SU-DHL-6 (cell line): ENCODE measurements at regions not wholly inside any gene's neighbourhood (a gene's known extent, or its start where the extent isn't known, plus 50 kb on each side); places are given as distances from the start of the nearest gene placed in this dataset.

Experiments used
- H2AFZ ChIP-seq: fragments of 200-600 bp; sonication (generic); 2 replicates; pipeline ENCODE4 v1.6.1; 2014; ENCODE audit warnings: low read depth, mild to moderate bottlenecking, moderate library complexity, mixed read lengths, antibody characterized with exemption, low read length; ENCODE audit not compliant: severe bottlenecking
- H3F3A ChIP-seq: fragments of 200-600 bp; shearing (Covaris generic); 2 replicates; pipeline ENCODE4 v1.6.0; 2016; ENCODE audit warnings: antibody characterized with exemption, mild to moderate bottlenecking; ENCODE audit not compliant: insufficient read depth
- H3K27ac ChIP-seq: fragments of 200-600 bp; sonication (generic); 2 replicates; pipeline ENCODE4 v1.5.1; 2016; ENCODE audit warnings: low read depth, mild to moderate bottlenecking, low read length, moderate library complexity, mixed read lengths
- H3K27me3 ChIP-seq: fragments of 200-600 bp; sonication (generic), shearing (Covaris generic); 2 replicates; pipeline ENCODE4 v1.6.0; 2014; ENCODE audit warnings: mild to moderate bottlenecking, low read length
- H3K36me3 ChIP-seq: fragments of 200-600 bp; sonication (generic); 2 replicates; pipeline ENCODE4 v1.6.1; 2014; ENCODE audit warnings: mild to moderate bottlenecking, low read length, mixed read lengths
- H3K4me2 ChIP-seq: fragments of 300-600, 200-600 bp; shearing (Covaris generic), sonication (generic); 2 replicates; pipeline ENCODE4 v1.6.0; 2014; ENCODE audit warnings: low read length, low read depth, mild to moderate bottlenecking; ENCODE audit not compliant: poor library complexity, severe bottlenecking
- H3K4me3 ChIP-seq: fragments of 200-600 bp; sonication (generic); 2 replicates; pipeline ENCODE4 v1.5.1; 2014; ENCODE audit warnings: antibody characterized with exemption, low read length, mild to moderate bottlenecking, mixed read lengths; ENCODE audit not compliant: insufficient read depth, poor library complexity, severe bottlenecking
- H3K79me2 ChIP-seq: fragments of 200-600 bp; sonication (generic); 2 replicates; pipeline ENCODE4 v1.6.1; 2014; ENCODE audit warnings: mild to moderate bottlenecking, low read length, moderate library complexity; ENCODE audit not compliant: insufficient read depth
- H3K9ac ChIP-seq: fragments of 200-600 bp; sonication (generic); 2 replicates; pipeline ENCODE4 v1.7.0; 2014; ENCODE audit warnings: mild to moderate bottlenecking, low read length
- H3K9me2 ChIP-seq: fragments of 200-600 bp; sonication (generic); replicated peaks from 2 replicates; pipeline ENCODE4 v1.6.1; 2014; ENCODE audit warnings: low read length; ENCODE audit not compliant: insufficient read depth
- H3K9me3 ChIP-seq: fragments of 200-600 bp; sonication (generic); 2 replicates; pipeline ENCODE4 v1.6.1; 2014; ENCODE audit warnings: low read length, mixed read lengths; ENCODE audit not compliant: insufficient read depth
- H4K20me1 ChIP-seq: fragments of 200-600 bp; sonication (generic); 2 replicates; pipeline ENCODE4 v1.6.1; 2014; ENCODE audit warnings: low read depth, mild to moderate bottlenecking, antibody characterized with exemption, low read length, moderate library complexity, mixed read lengths
- EZH2phosphoT487 ChIP-seq: fragments of 200-600 bp; sonication (generic), shearing (Covaris generic); conservative IDR thresholded peaks from 2 replicates; pipeline ENCODE4 v1.6.1; 2018; ENCODE audit warnings: mild to moderate bottlenecking, antibody characterized with exemption, low read length, moderate library complexity, mixed read lengths
- TF ChIP-seq, protein P1 (sequence below): fragments of 200-600 bp; sonication (generic); IDR thresholded peaks from one replicate; pipeline ENCODE4 v1.5.1; 2017; ENCODE audit warnings: antibody characterized with exemption, mild to moderate bottlenecking, low read length, moderate library complexity; ENCODE audit not compliant: insufficient read depth, poor library complexity, severe bottlenecking

DNA sequence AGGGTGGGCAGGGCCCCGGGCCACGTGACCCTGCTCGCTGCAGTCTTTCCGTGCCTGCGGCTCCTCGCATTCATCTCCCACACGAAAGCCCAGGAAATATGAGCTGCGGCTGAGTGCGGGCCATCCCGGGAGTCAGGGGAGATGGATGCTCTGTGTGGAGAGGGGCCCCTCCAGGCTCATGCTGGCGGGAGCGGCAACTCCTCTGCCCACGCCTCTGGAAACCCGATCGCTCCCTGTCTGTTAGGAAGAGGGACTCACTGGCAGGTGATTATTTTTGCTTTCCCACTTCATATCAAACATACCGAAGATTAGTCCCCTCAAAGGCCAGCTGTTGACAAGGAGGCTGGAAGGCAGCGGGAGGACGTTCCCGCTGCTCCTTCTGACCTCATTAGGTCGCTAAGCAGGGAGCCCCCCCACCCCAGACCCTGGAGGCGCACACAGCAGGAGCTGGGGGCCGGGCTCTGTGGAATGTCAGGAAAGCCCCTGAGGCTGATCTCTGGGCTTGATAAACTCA is 228.5 kb downstream of the FOXL1 start:
- H3K9ac ChIP-seq, result no peak overlapping the region
- no peak overlapping the region for H3K4me2 ChIP-seq
- no peaks in the 10 kb centered on the region for H3F3A ChIP-seq
- H2AFZ ChIP-seq, result no peak overlapping the region
- no peaks in the 10 kb centered on the region for H3K79me2 ChIP-seq
- H3K4me3 ChIP-seq, result no peak overlapping the region
- no peaks in the 10 kb centered on the region for H4K20me1 ChIP-seq
- no peak for TF ChIP-seq EZH2phosphoT487
- TF ChIP-seq, protein P1, sequence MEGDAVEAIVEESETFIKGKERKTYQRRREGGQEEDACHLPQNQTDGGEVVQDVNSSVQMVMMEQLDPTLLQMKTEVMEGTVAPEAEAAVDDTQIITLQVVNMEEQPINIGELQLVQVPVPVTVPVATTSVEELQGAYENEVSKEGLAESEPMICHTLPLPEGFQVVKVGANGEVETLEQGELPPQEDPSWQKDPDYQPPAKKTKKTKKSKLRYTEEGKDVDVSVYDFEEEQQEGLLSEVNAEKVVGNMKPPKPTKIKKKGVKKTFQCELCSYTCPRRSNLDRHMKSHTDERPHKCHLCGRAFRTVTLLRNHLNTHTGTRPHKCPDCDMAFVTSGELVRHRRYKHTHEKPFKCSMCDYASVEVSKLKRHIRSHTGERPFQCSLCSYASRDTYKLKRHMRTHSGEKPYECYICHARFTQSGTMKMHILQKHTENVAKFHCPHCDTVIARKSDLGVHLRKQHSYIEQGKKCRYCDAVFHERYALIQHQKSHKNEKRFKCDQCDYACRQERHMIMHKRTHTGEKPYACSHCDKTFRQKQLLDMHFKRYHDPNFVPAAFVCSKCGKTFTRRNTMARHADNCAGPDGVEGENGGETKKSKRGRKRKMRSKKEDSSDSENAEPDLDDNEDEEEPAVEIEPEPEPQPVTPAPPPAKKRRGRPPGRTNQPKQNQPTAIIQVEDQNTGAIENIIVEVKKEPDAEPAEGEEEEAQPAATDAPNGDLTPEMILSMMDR, result no peak
- H3K27me3 ChIP-seq, result no peaks in the 10 kb centered on the region
- no peak overlapping the region for H3K27ac ChIP-seq
- no peaks in the 10 kb centered on the region for H3K9me2 ChIP-seq
- H3K36me3 ChIP-seq, result no peaks in the 10 kb centered on the region
- no peaks in the 10 kb centered on the region for H3K9me3 ChIP-seq

DNA sequence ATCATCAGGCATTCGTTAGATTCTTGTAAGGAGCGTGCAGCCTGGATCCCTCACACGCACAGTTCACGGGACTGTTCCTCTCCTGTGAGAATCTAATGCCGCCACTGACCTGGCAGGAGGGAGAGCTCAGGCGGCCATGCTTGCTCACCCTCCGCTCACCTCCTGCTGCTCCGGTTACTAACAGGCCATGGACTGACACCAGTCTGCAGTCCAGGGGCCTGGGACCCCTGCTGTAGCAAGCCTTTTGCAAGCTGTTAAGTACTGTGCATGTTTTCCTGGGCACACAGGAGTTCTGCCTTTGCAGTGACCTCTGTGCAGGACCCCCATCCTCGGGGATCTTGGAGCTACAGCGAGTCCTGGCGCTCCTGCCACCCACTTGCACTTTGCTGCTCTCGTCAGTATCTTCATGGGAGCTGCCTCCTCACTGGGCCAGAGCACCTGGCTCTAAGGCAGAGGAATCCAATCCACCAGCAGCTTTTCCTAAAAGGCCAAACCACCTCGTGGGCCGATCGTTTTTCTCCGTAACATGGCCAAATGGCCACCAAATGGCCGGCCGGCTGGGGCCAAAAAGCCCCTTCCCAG is 230.6 kb downstream of the FOXL1 start:
- H3K27me3 ChIP-seq, result no peaks in the 10 kb centered on the region
- no peaks in the 10 kb centered on the region for H3K36me3 ChIP-seq
- H4K20me1 ChIP-seq, result no peaks in the 10 kb centered on the region
- no peaks in the 10 kb centered on the region for H3K9me2 ChIP-seq
- H3F3A ChIP-seq, result no peaks in the 10 kb centered on the region
- no peaks in the 10 kb centered on the region for H3K9me3 ChIP-seq
- H3K9ac ChIP-seq, result no peak overlapping the region
- no peak overlapping the region for H3K27ac ChIP-seq
- H3K79me2 ChIP-seq, result no peaks in the 10 kb centered on the region
- H2AFZ ChIP-seq, result no peak overlapping the region
- no peak overlapping the region for H3K4me3 ChIP-seq
- TF ChIP-seq, protein P1, result no peak
- no peak for TF ChIP-seq EZH2phosphoT487
- no peak overlapping the region for H3K4me2 ChIP-seq

DNA sequence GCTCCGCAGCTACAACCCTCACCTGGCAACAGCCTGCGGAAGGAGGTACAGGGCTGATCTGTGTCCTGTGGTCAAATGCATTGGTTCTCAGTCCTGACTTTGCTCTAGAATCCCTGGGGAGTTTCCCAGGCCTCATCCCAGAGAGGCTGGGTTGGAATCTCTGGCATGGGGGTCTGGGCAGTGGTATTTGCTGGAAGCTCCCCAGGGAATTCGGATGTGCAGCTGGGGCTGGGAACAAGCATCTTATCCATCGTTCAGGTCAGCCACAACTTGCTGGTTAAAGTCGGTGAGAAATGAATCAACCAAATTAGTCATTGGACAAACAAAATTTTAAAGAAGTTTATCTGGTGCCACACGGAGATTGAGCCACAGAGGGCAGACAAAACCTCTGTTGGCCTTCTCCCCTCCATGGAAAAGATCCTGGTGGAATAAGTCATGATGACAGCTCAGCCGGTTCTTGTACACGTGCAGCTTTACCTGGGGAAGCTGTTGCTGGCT is 231.2 kb downstream of the FOXL1 start:
- Histone ChIP-seq H3K27me3 (no peaks in the 10 kb centered on the region), H3K9ac (no peak overlapping the region)

More for the DNA sequence above, 231.2 kb downstream of the FOXL1 start:
- Histone ChIP-seq H3K9me2 (no peaks in the 10 kb centered on the region), H3K4me3 (no peak overlapping the region), H2AFZ (no peak overlapping the region), H3K36me3 (no peaks in the 10 kb centered on the region), H4K20me1 (no peaks in the 10 kb centered on the region), H3K79me2 (no peaks in the 10 kb centered on the region), H3K9me3 (no peaks in the 10 kb centered on the region), H3K4me2 (no peak overlapping the region), H3F3A (no peaks in the 10 kb centered on the region), H3K27ac (no peak overlapping the region)
- TF ChIP-seq EZH2phosphoT487, result no peak
- TF ChIP-seq, protein P1, result no peak
